NT2/D1 (cell line): ENCODE measurements at regions not wholly inside any gene's neighbourhood (a gene's known extent, or its start where the extent isn't known, plus 50 kb on each side); places are given as distances from the start of the nearest gene placed in this dataset.

Experiments
- SUZ12 ChIP-seq: IDR thresholded peaks from 2 replicates; pipeline ENCODE4 v1.6.1; 2011; ENCODE audit not compliant: insufficient read length, insufficient read depth; ENCODE audit errors: extremely low read depth
- YY1 ChIP-seq: IDR thresholded peaks from 2 replicates; pipeline ENCODE4 v1.6.1; 2011; ENCODE audit not compliant: insufficient read length, insufficient read depth
- ZNF274 ChIP-seq: IDR thresholded peaks from 2 replicates; pipeline ENCODE4 v1.6.1; 2011; ENCODE audit warnings: mild to moderate bottlenecking, low read depth, low read length

- TF ChIP-seq SUZ12, result no peak
- no peak for TF ChIP-seq YY1
- TF ChIP-seq ZNF274, result no peak
Observed at GRCh38 chr9:99725852-99726251, 95.8 kb upstream of the NR4A3 start.
